ENCODE measurements at regions not wholly inside any gene's neighbourhood (a gene's known extent, or its start where the extent isn't known, plus 50 kb on each side); places are given as distances from the start of the nearest gene placed in this dataset.

GRCh38 chr9:118290116-118290515 lies 585.9 kb downstream of the TLR4 start:
- ATAC-seq, result no peak

DNA sequence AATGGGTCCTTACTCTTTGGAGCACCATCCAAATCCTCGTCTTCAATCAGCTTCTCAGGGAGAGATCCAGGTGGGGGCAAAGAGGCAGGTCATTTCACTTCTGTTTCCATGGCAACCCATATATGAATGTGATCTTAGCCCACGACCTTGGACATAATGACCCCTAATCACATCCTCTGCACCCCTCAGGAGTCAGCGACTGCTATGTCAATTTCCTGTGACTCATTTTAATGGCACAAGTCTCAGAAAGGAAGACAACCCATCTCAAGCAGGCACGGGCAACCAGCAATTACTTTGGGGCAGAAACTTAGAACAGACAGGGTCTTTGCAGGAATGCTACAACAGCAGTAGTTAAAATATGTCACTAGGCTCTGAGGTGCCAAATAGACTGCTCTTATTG lies 591.2 kb downstream of the TLR4 start:
- ATAC-seq, result no peak
- TF ChIP-seq ZNF8 (CRISPR knock-in tag; IDR thresholded peaks at IDR 0.05), result no peak
- TF ChIP-seq PPARA (CRISPR knock-in tag; IDR thresholded peaks at IDR 0.05; ENCODE audit: borderline replicate concordance), result no peak
- no peak for TF ChIP-seq TCF4 (CRISPR knock-in tag; IDR thresholded peaks at IDR 0.05; ENCODE audit: borderline replicate concordance)
- no peak for TF ChIP-seq TOX (CRISPR knock-in tag; IDR thresholded peaks at IDR 0.05; ENCODE audit: borderline replicate concordance)
- no peak for TF ChIP-seq ISL1 (CRISPR knock-in tag; IDR thresholded peaks at IDR 0.05)
- TF ChIP-seq, protein P1, sequence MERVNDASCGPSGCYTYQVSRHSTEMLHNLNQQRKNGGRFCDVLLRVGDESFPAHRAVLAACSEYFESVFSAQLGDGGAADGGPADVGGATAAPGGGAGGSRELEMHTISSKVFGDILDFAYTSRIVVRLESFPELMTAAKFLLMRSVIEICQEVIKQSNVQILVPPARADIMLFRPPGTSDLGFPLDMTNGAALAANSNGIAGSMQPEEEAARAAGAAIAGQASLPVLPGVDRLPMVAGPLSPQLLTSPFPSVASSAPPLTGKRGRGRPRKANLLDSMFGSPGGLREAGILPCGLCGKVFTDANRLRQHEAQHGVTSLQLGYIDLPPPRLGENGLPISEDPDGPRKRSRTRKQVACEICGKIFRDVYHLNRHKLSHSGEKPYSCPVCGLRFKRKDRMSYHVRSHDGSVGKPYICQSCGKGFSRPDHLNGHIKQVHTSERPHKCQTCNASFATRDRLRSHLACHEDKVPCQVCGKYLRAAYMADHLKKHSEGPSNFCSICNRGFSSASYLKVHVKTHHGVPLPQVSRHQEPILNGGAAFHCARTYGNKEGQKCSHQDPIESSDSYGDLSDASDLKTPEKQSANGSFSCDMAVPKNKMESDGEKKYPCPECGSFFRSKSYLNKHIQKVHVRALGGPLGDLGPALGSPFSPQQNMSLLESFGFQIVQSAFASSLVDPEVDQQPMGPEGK (CRISPR knock-in tag; IDR thresholded peaks at IDR 0.05; ENCODE audit: borderline replicate concordance), result no peak
- no peak for TF ChIP-seq BACH2 (CRISPR knock-in tag; IDR thresholded peaks at IDR 0.05; ENCODE audit: borderline replicate concordance)

More at GRCh38 chr9:118290116-118290515, 585.9 kb downstream of the TLR4 start:
- TF ChIP-seq, protein P2, sequence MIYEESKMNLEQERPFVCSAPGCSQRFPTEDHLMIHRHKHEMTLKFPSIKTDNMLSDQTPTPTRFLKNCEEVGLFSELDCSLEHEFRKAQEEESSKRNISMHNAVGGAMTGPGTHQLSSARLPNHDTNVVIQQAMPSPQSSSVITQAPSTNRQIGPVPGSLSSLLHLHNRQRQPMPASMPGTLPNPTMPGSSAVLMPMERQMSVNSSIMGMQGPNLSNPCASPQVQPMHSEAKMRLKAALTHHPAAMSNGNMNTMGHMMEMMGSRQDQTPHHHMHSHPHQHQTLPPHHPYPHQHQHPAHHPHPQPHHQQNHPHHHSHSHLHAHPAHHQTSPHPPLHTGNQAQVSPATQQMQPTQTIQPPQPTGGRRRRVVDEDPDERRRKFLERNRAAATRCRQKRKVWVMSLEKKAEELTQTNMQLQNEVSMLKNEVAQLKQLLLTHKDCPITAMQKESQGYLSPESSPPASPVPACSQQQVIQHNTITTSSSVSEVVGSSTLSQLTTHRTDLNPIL (CRISPR knock-in tag; IDR thresholded peaks at IDR 0.05; ENCODE audit: low read depth), result no peak
- TF ChIP-seq TOX (CRISPR knock-in tag; IDR thresholded peaks at IDR 0.05; ENCODE audit: borderline replicate concordance), result no peak
- no peak for TF ChIP-seq ZFP30 (CRISPR knock-in tag; IDR thresholded peaks at IDR 0.05)
- TF ChIP-seq ZC3H10 (CRISPR knock-in tag; IDR thresholded peaks at IDR 0.05), result no peak
- no peak for TF ChIP-seq TCF4 (CRISPR knock-in tag; IDR thresholded peaks at IDR 0.05; ENCODE audit: borderline replicate concordance)
- TF ChIP-seq ESRRG (CRISPR knock-in tag; IDR thresholded peaks at IDR 0.05), result no peak
- TF ChIP-seq TSHZ2 (CRISPR knock-in tag; IDR thresholded peaks at IDR 0.05), result no peak
- TF ChIP-seq ZNF8 (CRISPR knock-in tag; IDR thresholded peaks at IDR 0.05), result no peak
- no peak for TF ChIP-seq ZNF565 (CRISPR knock-in tag; conservative IDR thresholded peaks at IDR 0.05; ENCODE audit: low read depth)
- no peak for TF ChIP-seq RARB (CRISPR knock-in tag; IDR thresholded peaks at IDR 0.05)
- TF ChIP-seq PPARA (CRISPR knock-in tag; IDR thresholded peaks at IDR 0.05; ENCODE audit: borderline replicate concordance), result no peak
- TF ChIP-seq, protein P1 (CRISPR knock-in tag; IDR thresholded peaks at IDR 0.05; ENCODE audit: borderline replicate concordance), result no peak
- no peak for TF ChIP-seq OSR1 (CRISPR knock-in tag; IDR thresholded peaks at IDR 0.05)
- no peak for TF ChIP-seq BACH2 (CRISPR knock-in tag; IDR thresholded peaks at IDR 0.05; ENCODE audit: borderline replicate concordance)
- TF ChIP-seq, protein P3, sequence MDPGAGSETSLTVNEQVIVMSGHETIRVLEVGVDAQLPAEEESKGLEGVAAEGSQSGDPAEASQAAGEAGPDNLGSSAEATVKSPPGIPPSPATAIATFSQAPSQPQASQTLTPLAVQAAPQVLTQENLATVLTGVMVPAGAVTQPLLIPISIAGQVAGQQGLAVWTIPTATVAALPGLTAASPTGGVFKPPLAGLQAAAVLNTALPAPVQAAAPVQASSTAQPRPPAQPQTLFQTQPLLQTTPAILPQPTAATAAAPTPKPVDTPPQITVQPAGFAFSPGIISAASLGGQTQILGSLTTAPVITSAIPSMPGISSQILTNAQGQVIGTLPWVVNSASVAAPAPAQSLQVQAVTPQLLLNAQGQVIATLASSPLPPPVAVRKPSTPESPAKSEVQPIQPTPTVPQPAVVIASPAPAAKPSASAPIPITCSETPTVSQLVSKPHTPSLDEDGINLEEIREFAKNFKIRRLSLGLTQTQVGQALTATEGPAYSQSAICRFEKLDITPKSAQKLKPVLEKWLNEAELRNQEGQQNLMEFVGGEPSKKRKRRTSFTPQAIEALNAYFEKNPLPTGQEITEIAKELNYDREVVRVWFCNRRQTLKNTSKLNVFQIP (CRISPR knock-in tag; IDR thresholded peaks at IDR 0.05; ENCODE audit: borderline replicate concordance, low read depth), result no peak
- no peak for TF ChIP-seq SNAI2 (CRISPR knock-in tag; IDR thresholded peaks at IDR 0.05)

DNA sequence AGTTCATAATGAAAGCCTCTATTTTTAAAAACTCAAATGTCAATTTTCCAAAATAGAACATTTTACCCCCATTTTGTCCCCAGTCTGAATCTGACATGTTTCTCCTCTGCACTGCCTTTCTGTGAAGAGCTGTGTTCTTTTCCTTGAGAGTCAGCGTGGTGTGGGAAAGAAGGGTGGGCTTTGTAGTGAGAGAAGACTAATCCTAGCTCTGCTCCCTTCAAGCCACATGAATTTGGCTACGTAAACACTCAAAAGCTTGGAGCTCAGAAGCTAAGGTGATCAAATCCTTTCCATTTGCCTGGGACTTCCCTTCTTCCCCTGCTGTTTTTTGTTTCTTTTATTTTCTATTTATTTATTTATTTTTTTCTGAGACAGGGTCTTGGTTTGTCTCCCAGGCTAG lies 598.5 kb downstream of the TLR4 start:
- no peak for TF ChIP-seq TCF4 (CRISPR knock-in tag; IDR thresholded peaks at IDR 0.05; ENCODE audit: borderline replicate concordance)
- TF ChIP-seq, protein P4, sequence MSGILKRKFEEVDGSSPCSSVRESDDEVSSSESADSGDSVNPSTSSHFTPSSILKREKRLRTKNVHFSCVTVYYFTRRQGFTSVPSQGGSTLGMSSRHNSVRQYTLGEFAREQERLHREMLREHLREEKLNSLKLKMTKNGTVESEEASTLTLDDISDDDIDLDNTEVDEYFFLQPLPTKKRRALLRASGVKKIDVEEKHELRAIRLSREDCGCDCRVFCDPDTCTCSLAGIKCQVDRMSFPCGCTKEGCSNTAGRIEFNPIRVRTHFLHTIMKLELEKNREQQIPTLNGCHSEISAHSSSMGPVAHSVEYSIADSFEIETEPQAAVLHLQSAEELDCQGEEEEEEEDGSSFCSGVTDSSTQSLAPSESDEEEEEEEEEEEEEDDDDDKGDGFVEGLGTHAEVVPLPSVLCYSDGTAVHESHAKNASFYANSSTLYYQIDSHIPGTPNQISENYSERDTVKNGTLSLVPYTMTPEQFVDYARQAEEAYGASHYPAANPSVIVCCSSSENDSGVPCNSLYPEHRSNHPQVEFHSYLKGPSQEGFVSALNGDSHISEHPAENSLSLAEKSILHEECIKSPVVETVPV (CRISPR knock-in tag; IDR thresholded peaks at IDR 0.05), result no peak
- TF ChIP-seq, protein P3 (CRISPR knock-in tag; IDR thresholded peaks at IDR 0.05; ENCODE audit: borderline replicate concordance, low read depth), result no peak
- no peak for ATAC-seq
